K562 (cell line): ENCODE measurements at regions not wholly inside any gene's neighbourhood (a gene's known extent, or its start where the extent isn't known, plus 50 kb on each side); places are given as distances from the start of the nearest gene placed in this dataset.

Source experiments
- ATAC-seq: fragments of 200-7000 bp; cut with Tn5 transposase; 3 replicates; pipeline ENCODE4 v1.9.1; 2020; ENCODE audit warnings: moderate library complexity
- BruUV-seq: library from RNA; stranded (reverse); fragments of 400-500 nt; replicated peaks from 2 replicates; lab custom pipeline; 2021; lab: Mats Ljungman, UMichigan
- CTCF ChIA-PET: fragments of 300-600 bp; formaldehyde crosslinking; extraction: SDS; loops from one replicate; lab custom pipeline; 2021; ENCODE audit warnings: low intra/inter-chr PET ratio; lab: Yijun Ruan, JAX
- POLR2A ChIA-PET: fragments of 300-600, 350-650 bp; sonication (Branson Sonifier 250); formaldehyde crosslinking; extraction: SDS; loops from one replicate; lab custom pipeline; 2021; ENCODE audit warnings: antibody characterized with exemption, inconsistent platforms; lab: Yijun Ruan, JAX
- DNase-seq, 4 experiments: peaks; one replicate each; pipeline versions ENCODE4 v3.0.0 to v3.0.0-alpha.2; 2011 to 2018; ENCODE audit warnings: low spot score in 3 of 4, mixed read lengths in 3 of 4; ENCODE audit errors: extremely low read depth in 1 of 4
- FAIRE-seq: peaks from 2 replicates; lab custom pipeline; 2011; peaks lifted over from hg19 to GRCh38; lab: Jason Lieb, UNC
- H2AFZ ChIP-seq: 2 replicates; pipeline ENCODE4 v1.6.0; 2011; ENCODE audit warnings: low read depth, low read length, control low read depth, inconsistent platforms
- H3K27ac ChIP-seq: fragments of 200-600 bp; 3 replicates; pipeline ENCODE4 v1.8.0; 2011; ENCODE audit warnings: low read depth, mild to moderate bottlenecking, control low read depth, inconsistent platforms, low read length, moderate library complexity, mixed read lengths; ENCODE audit errors: extremely low read depth
- H3K27me3 ChIP-seq, 2 experiments: fragments of 300-600 bp in 1 of 2; 2 replicates in 1 of 2; 3 replicates in 1 of 2; pipeline versions ENCODE4 v1.6.0 to v1.8.0; 2011; ENCODE audit warnings: inconsistent platforms in 2 of 2, low read length in 2 of 2, mild to moderate bottlenecking in 1 of 2, mixed read lengths in 1 of 2, moderate library complexity in 1 of 2; ENCODE audit not compliant: control insufficient read depth in 2 of 2, insufficient read depth in 2 of 2
- H3K36me3 ChIP-seq: fragments of 300-600 bp; 3 replicates; pipeline ENCODE4 v1.8.0; 2011; ENCODE audit warnings: mild to moderate bottlenecking, low read length, inconsistent platforms; ENCODE audit not compliant: control insufficient read depth, insufficient read depth
- H3K4me1 ChIP-seq, 2 experiments: fragments of 200-600 bp in 1 of 2; replicated peaks in 1 of 2; 2 replicates in 1 of 2; 3 replicates in 1 of 2; pipeline versions ENCODE4 v1.5.1 to v1.8.0; 2011; ENCODE audit warnings: inconsistent platforms in 2 of 2, low read length in 2 of 2, mild to moderate bottlenecking in 1 of 2, mixed read lengths in 1 of 2, moderate library complexity in 1 of 2; ENCODE audit not compliant: control insufficient read depth in 2 of 2, insufficient read depth in 2 of 2
- H3K4me2 ChIP-seq: 2 replicates; pipeline ENCODE4 v1.6.1; 2011; ENCODE audit warnings: low read length, control low read depth, inconsistent platforms, mixed read lengths; ENCODE audit not compliant: insufficient read depth
- H3K4me3 ChIP-seq: fragments of 200-600 bp; sonication (generic), shearing (Covaris generic); 2 replicates; pipeline ENCODE4 v1.5.1; 2016; ENCODE audit warnings: control low read depth, inconsistent platforms
- H3K79me2 ChIP-seq: fragments of 200-600 bp; 3 replicates; pipeline ENCODE4 v1.8.0; 2011; ENCODE audit warnings: low read length, inconsistent platforms; ENCODE audit not compliant: control insufficient read depth, insufficient read depth
- H3K9ac ChIP-seq, 2 experiments: 2 replicates each; pipeline versions ENCODE4 v1.6.0 to v1.6.1; 2011; ENCODE audit warnings: low read depth in 2 of 2, low read length in 2 of 2, control low read depth in 1 of 2, inconsistent platforms in 1 of 2, mild to moderate bottlenecking in 1 of 2, mixed read lengths in 1 of 2; ENCODE audit not compliant: insufficient read depth in 1 of 2
- H3K9me1 ChIP-seq: one replicate; pipeline ENCODE4 v1.6.0; 2011; ENCODE audit warnings: inconsistent platforms, mild to moderate bottlenecking, low read length, moderate library complexity; ENCODE audit not compliant: control insufficient read depth, insufficient read depth
- H3K9me3 ChIP-seq: replicated peaks from 2 replicates; pipeline ENCODE4 v1.5.1; 2011; ENCODE audit warnings: low read depth, low read length, inconsistent platforms; ENCODE audit not compliant: control insufficient read depth, insufficient read depth
- H4K20me1 ChIP-seq: replicated peaks from 2 replicates; pipeline ENCODE4 v1.6.1; 2011; ENCODE audit warnings: low read length, inconsistent platforms, mixed read lengths; ENCODE audit not compliant: control insufficient read depth, insufficient read depth
- BMI1 ChIP-seq: fragments of 150-350 bp; IDR thresholded peaks from 2 replicates; pipeline ENCODE4 v1.6.1; 2014; ENCODE audit warnings: low read length
- CBFA2T2 ChIP-seq: fragments of 450-650 bp; conservative IDR thresholded peaks from 2 replicates; pipeline ENCODE4 v1.6.1; 2017; ENCODE audit warnings: mild to moderate bottlenecking
- DACH1 ChIP-seq: fragments of 450-650 bp; IDR thresholded peaks from 2 replicates; pipeline ENCODE4 v1.6.1; 2018; ENCODE audit not compliant: partially characterized antibody
- ELF1 ChIP-seq: fragments of 200-800 bp; sonication (Bioruptor generic); IDR thresholded peaks from 2 replicates; pipeline ENCODE4 v1.6.1; 2016; ENCODE audit warnings: missing genetic modification characterization, missing compliant biosample characterization
- GTF3C2 ChIP-seq: IDR thresholded peaks from 3 replicates; pipeline ENCODE4 v1.6.1; 2011; ENCODE audit warnings: borderline replicate concordance, mild to moderate bottlenecking, moderate library complexity; ENCODE audit not compliant: insufficient read length; ENCODE audit errors: extremely low read depth
- HDGF ChIP-seq: fragments of 450-650 bp; IDR thresholded peaks from 2 replicates; pipeline ENCODE4 v1.6.1; 2016
- HNRNPLL ChIP-seq: fragments of 200-400 bp; formaldehyde crosslinking; IDR thresholded peaks from 2 replicates; pipeline ENCODE4 v1.6.1; 2017; ENCODE audit warnings: low read length, low read depth, mild to moderate bottlenecking; ENCODE audit not compliant: poor library complexity, severe bottlenecking
- KAT8 ChIP-seq: fragments of 450-650 bp; IDR thresholded peaks from 2 replicates; pipeline ENCODE4 v1.6.1; 2016; ENCODE audit warnings: low read depth, mild to moderate bottlenecking
- POLR2H ChIP-seq: IDR thresholded peaks from 2 replicates; pipeline ENCODE4 v1.6.1; 2016; ENCODE audit warnings: missing genetic modification characterization, low read depth, mild to moderate bottlenecking, control low read depth, missing compliant biosample characterization, moderate library complexity
- RBM15 ChIP-seq: fragments of 200-400 bp; formaldehyde crosslinking; IDR thresholded peaks from 2 replicates; pipeline ENCODE4 v1.6.1; 2018; ENCODE audit warnings: mild to moderate bottlenecking, low read length, moderate library complexity; ENCODE audit not compliant: insufficient read depth
- SMAD3 ChIP-seq: fragments of 450-650 bp; formaldehyde crosslinking; conservative IDR thresholded peaks from 2 replicates; pipeline ENCODE4 v1.4.0; 2020; ENCODE audit warnings: mild to moderate bottlenecking
- TCF7L2 ChIP-seq: fragments of 150-350 bp; IDR thresholded peaks from 2 replicates; pipeline ENCODE4 v1.6.1; 2016; ENCODE audit warnings: low read depth, mild to moderate bottlenecking, low read length, moderate library complexity
- ZNF766 ChIP-seq: fragments of 200-800 bp; sonication (Bioruptor generic); conservative IDR thresholded peaks from 2 replicates; pipeline ENCODE4 v1.6.1; 2016; ENCODE audit warnings: missing genetic modification characterization, missing compliant biosample characterization
- WGBS: fragments of 100-300 bp; shearing (Covaris generic); methylation state at CpG from one replicate; pipeline ENCODE4 v1.1.6; 2016; ENCODE audit warnings: low coverage, mixed read lengths; ENCODE audit not compliant: insufficient coverage; ENCODE audit errors: missing lambda C conversion rate; 5-methylcytosine and 5-hydroxymethylcytosine counted together
- in situ Hi-C: fragments of 300-500 bp; cut with MboI; formaldehyde crosslinking; loops from 4 replicates; pipeline ENCODE4 v1.15.0; 2018; ENCODE audit warnings: inconsistent platforms, mixed read lengths
- intact Hi-C: fragments of 100-400 bp; cut with micrococcal nuclease; formaldehyde crosslinking; loops from 2 replicates; pipeline ENCODE4 v1.14.2; 2022
- TF ChIP-seq, protein P1 (sequence below): fragments of 200-800 bp; sonication (Bioruptor generic); IDR thresholded peaks from 2 replicates; pipeline ENCODE4 v1.6.1; 2017; ENCODE audit warnings: missing genetic modification characterization, missing compliant biosample characterization

DNA sequence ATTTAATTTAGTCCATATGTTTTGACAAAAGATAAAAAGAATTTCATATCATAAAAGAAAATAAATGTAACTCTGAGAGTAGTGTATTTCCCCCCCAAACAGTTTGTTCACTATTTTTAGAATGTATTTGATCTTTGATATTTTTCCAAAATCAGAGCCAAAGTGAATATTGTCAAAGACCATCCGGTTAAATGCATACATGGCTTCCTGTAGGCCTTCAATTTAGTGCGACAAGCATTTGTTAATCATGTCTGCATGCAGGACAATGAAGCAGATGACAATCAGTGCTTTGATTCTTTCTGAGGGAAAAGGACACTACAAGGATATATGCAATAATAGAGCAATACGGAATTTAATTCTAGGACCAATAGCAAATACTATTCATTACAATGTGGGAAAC, 79.8 kb downstream of the ACTBL2 start (continued):
- TF ChIP-seq, protein P1, sequence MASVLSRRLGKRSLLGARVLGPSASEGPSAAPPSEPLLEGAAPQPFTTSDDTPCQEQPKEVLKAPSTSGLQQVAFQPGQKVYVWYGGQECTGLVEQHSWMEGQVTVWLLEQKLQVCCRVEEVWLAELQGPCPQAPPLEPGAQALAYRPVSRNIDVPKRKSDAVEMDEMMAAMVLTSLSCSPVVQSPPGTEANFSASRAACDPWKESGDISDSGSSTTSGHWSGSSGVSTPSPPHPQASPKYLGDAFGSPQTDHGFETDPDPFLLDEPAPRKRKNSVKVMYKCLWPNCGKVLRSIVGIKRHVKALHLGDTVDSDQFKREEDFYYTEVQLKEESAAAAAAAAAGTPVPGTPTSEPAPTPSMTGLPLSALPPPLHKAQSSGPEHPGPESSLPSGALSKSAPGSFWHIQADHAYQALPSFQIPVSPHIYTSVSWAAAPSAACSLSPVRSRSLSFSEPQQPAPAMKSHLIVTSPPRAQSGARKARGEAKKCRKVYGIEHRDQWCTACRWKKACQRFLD (CRISPR knock-in tag): no peak
- no peak for TF ChIP-seq HDGF

DNA sequence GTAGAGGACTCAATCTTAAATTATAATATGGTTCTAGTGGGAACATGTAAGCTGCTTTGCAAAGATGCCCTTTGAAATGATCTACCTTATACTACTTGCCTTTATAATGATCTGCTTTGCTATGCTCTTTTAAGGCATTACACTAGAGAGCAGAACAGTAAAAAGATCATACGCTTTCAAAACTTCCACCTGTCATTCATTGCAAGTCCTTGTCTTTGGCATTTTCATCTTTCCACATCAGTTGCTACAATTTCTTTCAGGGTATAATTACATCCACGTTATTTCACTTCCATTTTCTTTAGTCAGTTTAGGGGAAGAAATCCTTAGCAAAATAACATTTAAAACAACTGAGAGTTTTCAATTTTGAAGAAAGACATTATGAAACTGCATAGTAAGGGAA, 80.3 kb downstream of the ACTBL2 start:
- no peaks in the 10 kb centered on the region for H3K9me3 ChIP-seq
- TF ChIP-seq SMAD3 (CRISPR knock-in tag): no peak
- TF ChIP-seq KAT8: no peak
- TF ChIP-seq RBM15: no peak
- TF ChIP-seq CBFA2T2: no peak
- no peak for TF ChIP-seq HNRNPLL
- no peak for TF ChIP-seq BMI1
- TF ChIP-seq DACH1: no peak
- TF ChIP-seq GTF3C2: no peak
- TF ChIP-seq POLR2H: no peak
- TF ChIP-seq ZNF766: no peak
- no peak for TF ChIP-seq TCF7L2
- no peak for TF ChIP-seq ELF1 (tag)
- intact Hi-C loops (no loop called here), in situ Hi-C loops (no loop called here)
- ChIA-PET POLR2A (no interaction called here), CTCF (no interaction called here)
- ATAC-seq (no peak), DNase-seq (no peak), FAIRE-seq (no peak)
- 7% methylated on average over 2 of the region's 2 CpGs for WGBS
- H3K4me3 ChIP-seq: no peak overlapping the region
- no peak overlapping the region for H2AFZ ChIP-seq
- no peak overlapping the region for H3K27ac ChIP-seq
- no TSS peak for BruUV-seq
- no peaks in the 10 kb centered on the region for H4K20me1 ChIP-seq
- H3K4me1 ChIP-seq: no peaks in the 10 kb centered on the region
- no peak overlapping the region for H3K9ac ChIP-seq
- H3K79me2 ChIP-seq: no peaks in the 10 kb centered on the region
- H3K4me2 ChIP-seq: no peak overlapping the region
- H3K27me3 ChIP-seq: no peaks in the 10 kb centered on the region
- no peaks in the 10 kb centered on the region for H3K36me3 ChIP-seq
- H3K9me1 ChIP-seq: no peaks in the 10 kb centered on the region
